HuH-7.5 (cell line): ENCODE measurements at regions not wholly inside any gene's neighbourhood (a gene's known extent, or its start where the extent isn't known, plus 50 kb on each side); places are given as distances from the start of the nearest gene placed in this dataset.

Experiments
- DNase-seq: peaks from one replicate; pipeline ENCODE4 v3.0.0; 2011; ENCODE audit warnings: low spot score

- no peak for DNase-seq
Measured at GRCh38 chr20:56175884-56176283, 72.6 kb upstream of the MC3R start.

DNA sequence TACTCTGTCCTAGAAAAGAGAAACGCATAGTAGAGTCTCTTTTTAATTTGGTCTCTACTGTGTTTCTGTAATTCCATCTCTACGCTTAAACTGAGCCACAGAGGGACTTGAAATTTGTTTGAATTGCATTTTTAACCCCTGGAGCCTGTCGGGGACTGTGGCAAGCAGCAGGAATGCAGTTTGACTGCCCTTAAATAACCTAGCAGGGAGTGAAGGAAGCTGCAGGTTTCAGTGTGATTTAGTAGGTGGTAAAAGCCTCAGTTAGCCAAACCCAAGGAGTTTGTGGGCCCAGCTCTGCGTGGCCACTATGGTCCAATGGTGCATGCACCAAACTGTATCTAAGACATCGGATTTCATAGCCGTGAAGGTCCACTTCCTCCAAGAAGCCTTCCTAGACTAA lies 70.3 kb upstream of the MC3R start:
- DNase-seq = no peak

DNA sequence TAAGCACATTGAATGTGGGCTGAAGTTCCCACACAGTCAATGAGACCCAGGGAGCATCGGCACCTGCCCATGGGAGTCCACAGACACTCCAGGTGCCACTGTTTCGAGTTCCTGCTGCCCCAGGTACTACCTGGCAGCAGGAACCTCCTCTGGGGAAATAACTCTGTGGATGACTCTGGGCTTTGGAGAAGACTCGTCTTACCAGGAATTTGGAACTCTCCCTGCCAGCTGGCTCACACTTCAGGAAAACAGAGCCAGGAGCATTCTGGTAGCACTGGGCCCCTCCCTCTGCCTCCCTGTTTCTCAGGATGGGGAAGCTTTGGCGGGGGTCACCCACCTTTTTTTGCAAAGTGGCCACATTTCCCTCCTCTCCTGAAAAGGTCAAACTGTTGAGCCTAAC lies 69.5 kb upstream of the MC3R start:
- no peak for DNase-seq

DNA sequence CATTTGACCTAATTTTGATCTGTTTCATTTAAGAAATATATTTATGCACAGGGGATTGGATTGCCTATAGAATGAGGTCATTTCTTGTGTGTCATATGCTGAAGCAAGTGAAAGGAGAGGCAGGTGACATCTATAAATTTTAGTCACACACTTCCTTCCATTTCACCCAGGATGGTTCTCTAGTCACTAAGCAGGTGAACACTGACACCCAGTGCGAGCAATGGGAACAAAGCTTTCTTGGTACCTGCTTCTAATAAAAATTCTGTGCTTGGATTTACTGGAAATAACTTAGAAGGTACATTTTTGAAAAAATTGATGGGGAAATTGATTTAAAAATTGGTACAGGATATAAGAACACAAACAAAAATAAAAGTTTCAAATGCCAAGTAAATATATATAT lies 66.9 kb upstream of the MC3R start:
- no peak for DNase-seq

- no peak for DNase-seq
Measured at GRCh38 chr20:56187534-56188165, 60.9 kb upstream of the MC3R start.

- DNase-seq = no peak
Measured at GRCh38 chr20:56194042-56194441, 54.5 kb upstream of the MC3R start.

DNA sequence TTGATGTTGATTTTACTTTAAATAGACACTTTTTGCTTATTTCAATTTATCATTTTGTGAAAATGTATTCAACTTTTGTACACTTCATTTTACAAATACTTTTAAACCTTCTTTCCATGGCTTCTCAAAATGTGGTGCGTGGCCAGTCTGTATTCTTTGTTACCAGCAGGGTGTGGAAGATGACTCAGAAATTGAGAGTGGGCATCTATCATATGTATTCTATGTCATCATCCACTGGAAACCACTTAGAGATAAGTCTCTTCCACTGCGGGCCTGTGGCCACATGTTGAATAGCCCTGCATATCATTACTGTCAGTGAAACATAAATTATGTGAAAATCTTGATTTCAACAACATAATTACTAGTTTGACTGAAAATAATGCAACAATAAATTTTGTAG lies 52.6 kb upstream of the MC3R start:
- DNase-seq = no peak
